Gastroesophageal sphincter (tissue), 4 donors: ENCODE measurements at regions not wholly inside any gene's neighbourhood (a gene's known extent, or its start where the extent isn't known, plus 50 kb on each side); places are given as distances from the start of the nearest gene placed in this dataset.

Source experiments
- ATAC-seq: fragments of 150-250 bp; one replicate; pipeline ENCODE4 v1.9.1; 2016; ENCODE audit warnings: mild to moderate bottlenecking, moderate library complexity
- H3K27ac ChIP-seq, 4 donors: fragments of 200-600 bp; sonication (generic) in 3 of 4; 1 replicate in 3 of 4; 2 replicates in 1 of 4; pipeline ENCODE4 v1.5.1; 2016 to 2019
- H3K27me3 ChIP-seq: fragments of 200-600 bp; sonication (generic); one replicate; pipeline ENCODE4 v1.5.1; 2019
- H3K36me3 ChIP-seq, 2 donors: fragments of 200-600 bp; sonication (generic); one replicate each; pipeline ENCODE4 v1.5.1; 2019; ENCODE audit warnings: control low read depth in 1 of 2
- H3K4me1 ChIP-seq, 3 donors: fragments of 200-600 bp; sonication (generic); 1 replicate in 2 of 3; 2 replicates in 1 of 3; pipeline ENCODE4 v1.5.1; 2016 to 2019; ENCODE audit warnings: control low read depth in 2 of 3
- H3K4me3 ChIP-seq, 2 donors: fragments of 200-600 bp; sonication (generic); one replicate each; pipeline ENCODE4 v1.5.1; 2019; ENCODE audit warnings: mild to moderate bottlenecking in 1 of 2, moderate library complexity in 1 of 2
- H3K9me3 ChIP-seq, 3 donors: fragments of 200-600 bp; sonication (generic); one replicate each; pipeline ENCODE4 v1.5.1; 2017 to 2019; ENCODE audit warnings: control low read depth in 2 of 3
- CTCF ChIP-seq, 4 experiments: fragments of 200-600 bp in 2 of 4; fragments of 450-650 bp in 2 of 4; sonication (generic) in 1 of 4; IDR thresholded peaks; one replicate each; pipeline ENCODE4 v1.5.1; 2017 to 2019; ENCODE audit warnings: antibody characterized with exemption in 4 of 4, mild to moderate bottlenecking in 2 of 4, moderate library complexity in 2 of 4
- EP300 ChIP-seq: sonication (generic); formaldehyde crosslinking; IDR thresholded peaks from one replicate; pipeline ENCODE4 v1.6.1; 2017; ENCODE audit warnings: antibody characterized with exemption, mild to moderate bottlenecking
- POLR2A ChIP-seq, 2 donors: fragments of 450-650 bp; IDR thresholded peaks; one replicate each; pipeline ENCODE4 v1.6.1; 2017; ENCODE audit warnings: antibody characterized with exemption in 2 of 2, mild to moderate bottlenecking in 2 of 2, moderate library complexity in 1 of 2
- POLR2AphosphoS5 ChIP-seq: sonication (generic); formaldehyde crosslinking; IDR thresholded peaks from one replicate; pipeline ENCODE4 v1.6.1; 2017; ENCODE audit warnings: antibody characterized with exemption
- WGBS, 2 donors: methylation state at CpG; one replicate each; pipeline ENCODE4 v1.1.5; 2018; ENCODE audit warnings: low coverage in 1 of 2; 5-methylcytosine and 5-hydroxymethylcytosine counted together

- Histone ChIP-seq H3K27me3 (no peaks in the 10 kb centered on the region), H3K36me3 (no peaks in the 10 kb centered on the region), H3K9me3 (no peaks in the 10 kb centered on the region), H3K27ac (no peak overlapping the region), H3K4me1 (no peaks in the 10 kb centered on the region), H3K4me3 (no peak overlapping the region)
- WGBS, 2 donors: 93 to 100% methylated on average over 1 of the region's 1 CpG
- no peak for TF ChIP-seq CTCF (IDR thresholded peaks at IDR 0.05)
- TF ChIP-seq EP300: no peak
- no peak for TF ChIP-seq POLR2AphosphoS5
- no peak for TF ChIP-seq POLR2A (IDR thresholded peaks at IDR 0.05)
- no peak for ATAC-seq
These were observed 147.6 kb upstream of the FLRT2 start for GRCh38 chr14:85382341-85382740.

- H3K4me3 ChIP-seq: no peak overlapping the region
- H3K27me3 ChIP-seq: no peaks in the 10 kb centered on the region
- H3K27ac ChIP-seq: no peak overlapping the region
- H3K36me3 ChIP-seq: no peaks in the 10 kb centered on the region
- WGBS, 2 donors: 87 to 91% methylated on average over 3 of the region's 3 CpGs
- TF ChIP-seq CTCF (IDR thresholded peaks at IDR 0.05): no peak
- no peak for TF ChIP-seq POLR2A (IDR thresholded peaks at IDR 0.05)
- TF ChIP-seq POLR2AphosphoS5: no peak
- no peak for TF ChIP-seq EP300
- no peaks in the 10 kb centered on the region for H3K4me1 ChIP-seq
- ATAC-seq: no peak
- no peaks in the 10 kb centered on the region for H3K9me3 ChIP-seq
These were observed 142.8 kb upstream of the FLRT2 start for GRCh38 chr14:85387181-85387580.

- Histone ChIP-seq H3K27ac (no peak overlapping the region), H3K4me1 (no peaks in the 10 kb centered on the region), H3K4me3 (no peak overlapping the region), H3K27me3 (no peaks in the 10 kb centered on the region), H3K36me3 (no peaks in the 10 kb centered on the region), H3K9me3 (no peaks in the 10 kb centered on the region)
- TF ChIP-seq EP300 (no peak), POLR2A (IDR thresholded peaks at IDR 0.05) (no peak), POLR2AphosphoS5 (no peak), CTCF (IDR thresholded peaks at IDR 0.05) (no peak)
- ATAC-seq: no peak
- WGBS, 2 donors: 72 to 80% methylated on average over 5 of the region's 5 CpGs
These were observed 139.7 kb upstream of the FLRT2 start for GRCh38 chr14:85390236-85390635.

GRCh38 chr14:85391455-85391854 is 138.5 kb upstream of the FLRT2 start:
- 75 to 85% methylated on average over 3 of the region's 3 CpGs for WGBS, 2 donors
- no peak for TF ChIP-seq CTCF (IDR thresholded peaks at IDR 0.05)
- TF ChIP-seq POLR2A (IDR thresholded peaks at IDR 0.05): no peak
- TF ChIP-seq POLR2AphosphoS5: no peak
- TF ChIP-seq EP300: no peak
- ATAC-seq: no peak
- H3K27me3 ChIP-seq: no peaks in the 10 kb centered on the region
- H3K4me3 ChIP-seq: no peak overlapping the region
- no peaks in the 10 kb centered on the region for H3K4me1 ChIP-seq
- H3K36me3 ChIP-seq: no peaks in the 10 kb centered on the region
- H3K9me3 ChIP-seq: no peaks in the 10 kb centered on the region
- no peak overlapping the region for H3K27ac ChIP-seq

GRCh38 chr14:85391892-85392291 is 138.1 kb upstream of the FLRT2 start:
- Histone ChIP-seq H3K27me3 (no peaks in the 10 kb centered on the region), H3K9me3 (no peaks in the 10 kb centered on the region), H3K4me3 (no peak overlapping the region), H3K27ac (no peak overlapping the region), H3K4me1 (no peaks in the 10 kb centered on the region), H3K36me3 (no peaks in the 10 kb centered on the region)
- ATAC-seq: no peak
- WGBS, 2 donors: 61 to 81% methylated on average over 3 of the region's 3 CpGs
- no peak for TF ChIP-seq POLR2AphosphoS5
- TF ChIP-seq EP300: no peak
- no peak for TF ChIP-seq POLR2A (IDR thresholded peaks at IDR 0.05)
